ENCODE measurements at regions not wholly inside any gene's neighbourhood (a gene's known extent, or its start where the extent isn't known, plus 50 kb on each side); places are given as distances from the start of the nearest gene placed in this dataset.

- no peak for DNase-seq
Observed at GRCh38 chr13:50408068-50408467, 392.8 kb downstream of the KCNRG start.

GRCh38 chr13:50409220-50409619, 394.0 kb downstream of the KCNRG start:
- no peaks in the 10 kb centered on the region for H3K36me3 ChIP-seq (ENCODE audit: control insufficient read depth in 4 of 4, insufficient read depth in 4 of 4, low read length in 4 of 4)
- no peak overlapping the region for H3K4me3 ChIP-seq
- no peak for DNase-seq
- H3K4me1 ChIP-seq (ENCODE audit: control insufficient read depth in 5 of 5, insufficient read depth in 5 of 5, low read length in 5 of 5) = peaks cover 0 to 10% (median 3%) of the 10 kb centered on the region in 5 donors
- no peak for ATAC-seq (ENCODE audit: insufficient read depth, low FRiP score)
- no peak overlapping the region for H3K9ac ChIP-seq (ENCODE audit: insufficient read depth in 1 of 2, low read length in 2 of 2)
- 75 to 88% methylated on average over 2 of the region's 2 CpGs for WGBS, 2 donors
- no peak for TF ChIP-seq CTCF (IDR thresholded peaks at IDR 0.05; ENCODE audit: control extremely low read depth, extremely low read depth)
- peaks cover 0 to 2% (median 0%) of the 10 kb centered on the region in 4 donors for H3K9me3 ChIP-seq (ENCODE audit: control insufficient read depth in 4 of 4, insufficient read depth in 3 of 4, low read length in 3 of 4)
- no peaks in the 10 kb centered on the region for H3K27me3 ChIP-seq (ENCODE audit: control insufficient read depth in 3 of 3, insufficient read depth in 3 of 3, low read length in 2 of 3)
- no peak overlapping the region for H3K27ac ChIP-seq (ENCODE audit: low read depth in 1 of 2, low read length in 1 of 2)

More at GRCh38 chr13:50408068-50408467, 392.8 kb downstream of the KCNRG start:
- peaks cover 0 to 2% (median 0%) of the 10 kb centered on the region in 4 donors for H3K9me3 ChIP-seq (ENCODE audit: control insufficient read depth in 4 of 4, insufficient read depth in 3 of 4, low read length in 3 of 4)
- H3K36me3 ChIP-seq (ENCODE audit: control insufficient read depth in 4 of 4, insufficient read depth in 4 of 4, low read length in 4 of 4) = no peaks in the 10 kb centered on the region
- ATAC-seq (ENCODE audit: insufficient read depth, low FRiP score) = no peak
- WGBS, 2 donors = 72 to 83% methylated on average over 3 of the region's 3 CpGs
- no peak overlapping the region for H3K4me3 ChIP-seq
- no peaks in the 10 kb centered on the region for H3K27me3 ChIP-seq (ENCODE audit: control insufficient read depth in 3 of 3, insufficient read depth in 3 of 3, low read length in 2 of 3)
- no peak overlapping the region for H3K27ac ChIP-seq (ENCODE audit: low read depth in 1 of 2, low read length in 1 of 2)
- H3K9ac ChIP-seq (ENCODE audit: insufficient read depth in 1 of 2, low read length in 2 of 2) = no peak overlapping the region
- H3K4me1 ChIP-seq (ENCODE audit: control insufficient read depth in 5 of 5, insufficient read depth in 5 of 5, low read length in 5 of 5) = peaks cover 0 to 10% (median 5%) of the 10 kb centered on the region in 5 donors
- TF ChIP-seq CTCF (IDR thresholded peaks at IDR 0.05; ENCODE audit: control extremely low read depth, extremely low read depth) = no peak

GRCh38 chr13:50410921-50411746, 395.9 kb downstream of the KCNRG start:
- no peak overlapping the region for H3K9ac ChIP-seq (ENCODE audit: insufficient read depth in 1 of 2, low read length in 2 of 2)
- no peak for TF ChIP-seq CTCF (IDR thresholded peaks at IDR 0.05; ENCODE audit: control extremely low read depth, extremely low read depth)
- H3K27ac ChIP-seq (ENCODE audit: low read depth in 1 of 2, low read length in 1 of 2) = peak overlapping the region in 1 of 2 donors; percentile 43
- no peak for DNase-seq
- H3K27me3 ChIP-seq (ENCODE audit: control insufficient read depth in 3 of 3, insufficient read depth in 3 of 3, low read length in 2 of 3) = no peaks in the 10 kb centered on the region
- peak; percentile 73 for ATAC-seq (ENCODE audit: insufficient read depth, low FRiP score)
- H3K9me3 ChIP-seq (ENCODE audit: control insufficient read depth in 4 of 4, insufficient read depth in 3 of 4, low read length in 3 of 4) = peaks cover 0 to 2% (median 0%) of the 10 kb centered on the region in 4 donors
- H3K4me1 ChIP-seq (ENCODE audit: control insufficient read depth in 5 of 5, insufficient read depth in 5 of 5, low read length in 5 of 5) = peaks cover 0 to 10% (median 3%) of the 10 kb centered on the region in 5 donors
- no peaks in the 10 kb centered on the region for H3K36me3 ChIP-seq (ENCODE audit: control insufficient read depth in 4 of 4, insufficient read depth in 4 of 4, low read length in 4 of 4)
- H3K4me3 ChIP-seq = no peak overlapping the region
- 76 to 88% methylated on average over 5 of the region's 5 CpGs for WGBS, 2 donors

All from lung (tissue), 11 donors.